Retinal pigment epithelial cell (primary cell): ENCODE measurements at regions not wholly inside any gene's neighbourhood (a gene's known extent, or its start where the extent isn't known, plus 50 kb on each side); places are given as distances from the start of the nearest gene placed in this dataset.

Experiments
- DNase-seq: peaks from one replicate; pipeline ENCODE4 v3.0.0-alpha.2; 2010; ENCODE audit warnings: low read depth
- H3K4me3 ChIP-seq: 2 replicates; pipeline ENCODE4 v1.5.1; 2011; ENCODE audit warnings: mild to moderate bottlenecking, low read length, control low read depth, moderate library complexity
- TF ChIP-seq, protein P1 (sequence below): conservative IDR thresholded peaks from 2 replicates; pipeline ENCODE4 v1.5.1; 2011; ENCODE audit warnings: low read depth, low read length, control low read depth, inconsistent platforms

DNA sequence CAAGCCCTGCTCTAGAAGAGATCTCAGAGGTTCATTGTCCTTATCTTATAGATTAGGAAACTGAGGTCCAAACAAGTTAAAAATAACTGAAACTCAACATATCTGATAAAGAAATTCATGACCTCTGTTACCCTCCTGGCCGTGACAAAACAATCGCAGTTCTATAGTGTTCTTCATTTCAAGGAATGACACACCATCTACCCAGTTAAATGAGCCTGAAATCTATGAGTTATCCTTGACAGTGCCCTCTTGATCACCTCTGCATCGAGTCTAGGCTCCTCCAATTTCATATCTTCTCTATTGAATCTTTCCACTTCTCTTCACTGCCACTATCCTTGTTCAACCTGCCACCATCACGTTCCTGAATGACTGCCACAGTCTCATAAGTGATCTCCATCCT lies 325.3 kb upstream of the TEX13C start:
- DNase-seq = no peak
- no peak overlapping the region for H3K4me3 ChIP-seq
- TF ChIP-seq, protein P1, sequence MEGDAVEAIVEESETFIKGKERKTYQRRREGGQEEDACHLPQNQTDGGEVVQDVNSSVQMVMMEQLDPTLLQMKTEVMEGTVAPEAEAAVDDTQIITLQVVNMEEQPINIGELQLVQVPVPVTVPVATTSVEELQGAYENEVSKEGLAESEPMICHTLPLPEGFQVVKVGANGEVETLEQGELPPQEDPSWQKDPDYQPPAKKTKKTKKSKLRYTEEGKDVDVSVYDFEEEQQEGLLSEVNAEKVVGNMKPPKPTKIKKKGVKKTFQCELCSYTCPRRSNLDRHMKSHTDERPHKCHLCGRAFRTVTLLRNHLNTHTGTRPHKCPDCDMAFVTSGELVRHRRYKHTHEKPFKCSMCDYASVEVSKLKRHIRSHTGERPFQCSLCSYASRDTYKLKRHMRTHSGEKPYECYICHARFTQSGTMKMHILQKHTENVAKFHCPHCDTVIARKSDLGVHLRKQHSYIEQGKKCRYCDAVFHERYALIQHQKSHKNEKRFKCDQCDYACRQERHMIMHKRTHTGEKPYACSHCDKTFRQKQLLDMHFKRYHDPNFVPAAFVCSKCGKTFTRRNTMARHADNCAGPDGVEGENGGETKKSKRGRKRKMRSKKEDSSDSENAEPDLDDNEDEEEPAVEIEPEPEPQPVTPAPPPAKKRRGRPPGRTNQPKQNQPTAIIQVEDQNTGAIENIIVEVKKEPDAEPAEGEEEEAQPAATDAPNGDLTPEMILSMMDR = no peak

DNA sequence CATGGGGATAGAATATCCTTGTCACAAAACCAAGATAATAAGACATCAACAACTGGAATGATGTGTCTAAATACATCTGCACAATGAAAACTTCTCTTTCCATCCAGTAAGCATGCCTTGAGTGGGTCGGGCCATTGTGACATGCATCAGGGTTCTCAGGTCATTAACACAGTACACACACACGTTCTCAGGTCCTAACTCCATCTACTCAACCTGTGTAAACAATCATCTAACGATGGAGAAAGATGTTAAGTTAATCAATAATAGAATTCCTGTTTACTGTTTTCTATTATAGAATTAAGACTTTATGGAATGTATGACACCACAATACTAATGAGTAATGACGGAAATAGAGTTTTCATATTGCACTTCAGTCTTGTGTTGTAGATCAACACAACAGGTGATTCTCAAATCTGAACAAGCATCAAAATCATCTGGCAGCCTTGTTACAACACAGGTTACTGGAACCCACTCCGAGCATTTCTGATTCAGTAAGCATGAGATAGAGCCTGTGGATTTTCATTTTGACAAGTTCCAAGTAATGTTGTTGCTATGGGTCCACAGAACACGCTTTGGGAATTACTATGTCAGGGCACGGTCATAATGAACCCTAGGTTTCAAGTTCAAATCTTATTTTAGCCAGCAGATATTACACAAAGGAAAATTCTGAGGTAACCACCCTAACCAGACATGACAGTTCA lies 315.8 kb upstream of the TEX13C start:
- no peak for DNase-seq
- TF ChIP-seq, protein P1 = no peak
- H3K4me3 ChIP-seq = no peak overlapping the region

DNA sequence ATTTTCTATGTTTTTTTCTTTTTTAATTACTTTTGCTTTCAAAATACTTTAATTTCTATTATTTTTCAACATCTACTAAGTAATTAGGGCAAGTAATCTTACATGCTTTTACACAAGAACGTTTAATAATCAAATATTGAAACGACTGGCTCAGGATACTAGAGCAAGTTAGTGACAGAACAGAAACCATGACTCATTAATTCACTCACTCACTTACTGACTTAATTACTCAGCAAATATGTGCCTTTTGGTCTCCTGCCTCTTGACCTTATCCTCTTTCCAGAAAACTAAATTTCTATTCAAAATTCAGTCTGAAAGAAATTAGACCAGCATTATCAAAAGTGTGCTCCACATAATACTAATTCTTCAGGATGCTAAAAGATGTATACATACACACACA lies 314.9 kb upstream of the TEX13C start:
- TF ChIP-seq, protein P1 = no peak
- no peak overlapping the region for H3K4me3 ChIP-seq
- no peak for DNase-seq

DNA sequence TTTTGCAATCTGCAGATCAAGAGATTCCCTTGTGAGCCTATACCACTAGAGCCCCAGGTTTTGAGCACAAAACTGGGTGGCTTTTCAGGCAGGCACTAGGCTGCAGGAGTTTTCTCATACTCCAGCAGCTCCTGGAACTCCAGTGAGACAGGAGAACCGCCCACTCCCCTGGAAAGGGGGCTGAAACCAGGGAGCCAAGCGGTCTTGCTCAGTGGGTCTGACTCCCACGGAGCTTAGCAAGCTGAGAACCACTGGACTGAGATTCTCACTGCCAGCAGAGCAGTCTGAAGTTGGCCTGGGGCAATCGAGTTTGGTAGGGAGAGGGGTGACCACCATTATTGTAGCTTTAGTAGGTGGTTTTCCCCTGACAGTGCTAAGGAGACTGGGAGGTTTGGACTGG lies 313.8 kb upstream of the TEX13C start:
- H3K4me3 ChIP-seq = no peak overlapping the region
- TF ChIP-seq, protein P1 = no peak
- DNase-seq = no peak

DNA sequence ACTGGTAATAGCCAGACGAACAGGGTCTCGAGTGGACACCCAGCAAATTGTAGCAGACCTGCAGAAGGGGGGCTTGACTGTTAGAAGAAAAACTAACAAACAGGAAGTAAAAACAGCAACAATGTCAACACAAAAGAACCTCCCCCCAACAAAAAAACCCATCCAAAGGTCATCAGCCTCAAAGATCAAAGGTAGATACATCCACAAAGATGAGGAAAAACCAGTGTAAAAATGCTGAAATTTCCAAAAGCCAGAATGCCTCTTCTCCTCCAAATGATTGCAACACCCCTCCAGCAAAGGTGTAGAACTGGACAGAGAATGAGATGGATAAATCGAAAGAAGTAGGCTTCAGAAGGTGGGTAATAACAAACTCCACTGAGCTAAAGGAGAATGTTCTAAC lies 313.0 kb upstream of the TEX13C start:
- no peak overlapping the region for H3K4me3 ChIP-seq
- no peak for DNase-seq
- TF ChIP-seq, protein P1 = no peak

DNA sequence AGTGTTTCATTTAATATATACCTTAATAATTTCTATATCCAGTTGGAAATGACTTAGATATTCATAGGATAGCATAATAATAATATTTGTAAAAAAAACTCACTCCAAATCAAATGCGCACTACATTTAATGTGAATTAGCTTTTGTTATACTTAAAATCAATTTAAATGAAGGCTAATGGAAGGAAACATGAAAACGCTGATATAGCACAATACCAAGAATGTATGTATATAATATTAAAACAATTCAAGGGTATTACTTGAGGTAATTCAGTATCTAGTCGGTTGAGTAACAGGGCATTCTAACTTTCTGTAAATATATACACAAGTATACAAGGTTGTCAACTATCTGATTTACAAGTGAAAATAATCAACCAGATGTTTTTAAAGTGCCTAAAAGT lies 307.1 kb upstream of the TEX13C start:
- TF ChIP-seq, protein P1 = no peak
- H3K4me3 ChIP-seq = no peak overlapping the region
- no peak for DNase-seq

DNA sequence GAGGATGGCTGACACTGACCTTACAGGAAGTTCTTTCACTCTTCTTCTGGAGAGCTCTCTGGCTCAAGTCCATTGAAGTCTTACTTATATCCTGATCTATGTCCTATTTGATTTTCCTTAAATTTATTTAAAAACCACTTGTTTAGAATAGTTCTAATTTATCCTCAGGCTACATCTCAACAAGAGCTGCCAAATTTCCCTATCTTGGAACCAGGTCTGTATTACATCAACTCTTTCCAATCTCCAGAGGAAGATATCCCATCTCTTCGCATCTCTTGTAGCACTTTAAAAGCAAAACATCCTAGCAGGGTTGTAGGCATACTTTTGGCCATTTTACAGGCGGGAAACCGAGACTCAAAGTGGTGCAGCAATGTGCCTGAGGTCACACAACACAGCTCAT lies 290.5 kb upstream of the TEX13C start:
- no peak overlapping the region for H3K4me3 ChIP-seq
- no peak for DNase-seq
- TF ChIP-seq, protein P1 = no peak
